Kidney (tissue), 13 donors: ENCODE measurements at regions not wholly inside any gene's neighbourhood (a gene's known extent, or its start where the extent isn't known, plus 50 kb on each side); places are given as distances from the start of the nearest gene placed in this dataset.

Experiments
- DNase-seq, 5 donors: peaks; one replicate each; pipeline ENCODE4 v3.0.0-alpha.2; 2013 to 2020
- FAIRE-seq: peaks from 2 replicates; lab custom pipeline; 2012; peaks lifted over from hg19 to GRCh38; lab: Jason Lieb, UNC
- H3K27ac ChIP-seq, 2 donors: one replicate each; pipeline ENCODE4 v1.7.0; 2013; ENCODE audit warnings: low read depth in 2 of 2, low read length in 2 of 2, inconsistent platforms in 1 of 2
- H3K27me3 ChIP-seq: one replicate; pipeline ENCODE4 v1.7.1; 2013; ENCODE audit warnings: low read length, inconsistent platforms; ENCODE audit not compliant: control insufficient read depth, insufficient read depth
- H3K36me3 ChIP-seq, 3 donors: one replicate each; pipeline versions ENCODE4 v1.7.0 to v1.7.1; 2013; ENCODE audit warnings: low read length in 3 of 3, control low read depth in 1 of 3, inconsistent platforms in 1 of 3; ENCODE audit not compliant: insufficient read depth in 3 of 3, control insufficient read depth in 2 of 3
- H3K4me1 ChIP-seq, 3 donors: one replicate each; pipeline versions ENCODE4 v1.7.0 to v1.7.1; 2013; ENCODE audit warnings: low read length in 3 of 3, inconsistent platforms in 1 of 3, low read depth in 1 of 3; ENCODE audit not compliant: control insufficient read depth in 2 of 3, insufficient read depth in 2 of 3
- H3K4me3 ChIP-seq, 3 donors: one replicate each; pipeline versions ENCODE4 v1.7.0 to v1.8.1; 2013; ENCODE audit warnings: low read length in 3 of 3, control low read depth in 1 of 3, inconsistent platforms in 1 of 3
- H3K9ac ChIP-seq, 3 donors: one replicate each; pipeline versions ENCODE4 v1.7.0 to v1.7.1; 2013; ENCODE audit warnings: low read length in 3 of 3, control low read depth in 1 of 3, inconsistent platforms in 1 of 3
- H3K9me3 ChIP-seq, 3 donors: one replicate each; pipeline versions ENCODE4 v1.7.0 to v1.7.1; 2013; ENCODE audit warnings: low read length in 3 of 3, control low read depth in 1 of 3, inconsistent platforms in 1 of 3; ENCODE audit not compliant: control insufficient read depth in 2 of 3, insufficient read depth in 1 of 3
- intact Hi-C: fragments of 100-400 bp; cut with DNase I; formaldehyde crosslinking; loops from one replicate; pipeline ENCODE4 v1.11.1; 2022
- TF ChIP-seq, protein P1 (sequence below): IDR thresholded peaks from 3 replicates; pipeline ENCODE4 v1.5.1; 2012; ENCODE audit warnings: mild to moderate bottlenecking, moderate library complexity, borderline replicate concordance; ENCODE audit not compliant: insufficient read depth; ENCODE audit errors: extremely low read depth
- donor health status: control.
- donor health status: control.
- donor health status: control.
- donor health status: control.
- donor health status: control.
- donor health status: DM: yes; HTN: yes; CAD: no.
- donor health status: Normal renal cell carcinoma (clear cell type).

DNA sequence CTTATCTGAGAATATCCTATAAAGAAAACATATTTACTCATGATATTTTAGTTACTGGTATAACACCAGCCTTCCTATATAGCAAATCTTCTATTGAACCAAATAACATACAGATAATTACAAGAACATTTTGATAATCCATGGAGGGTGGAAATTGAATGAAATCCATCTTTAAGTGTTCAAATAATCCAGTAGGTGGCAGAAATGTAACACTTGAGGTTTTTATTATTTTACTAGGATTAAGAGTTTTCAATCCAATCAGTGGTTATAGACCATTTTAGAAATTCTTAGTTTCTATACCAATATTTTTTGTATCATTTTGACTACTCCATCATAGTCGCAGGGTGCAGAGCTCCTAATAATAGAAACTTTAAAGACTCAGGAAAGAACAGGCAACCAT, 101.9 kb upstream of the KCNH8 start:
- H3K9me3 ChIP-seq: no peaks in the 10 kb centered on the region
- intact Hi-C loops: no loop called here
- H3K27me3 ChIP-seq: no peaks in the 10 kb centered on the region
- no peak overlapping the region for H3K27ac ChIP-seq
- TF ChIP-seq, protein P1, sequence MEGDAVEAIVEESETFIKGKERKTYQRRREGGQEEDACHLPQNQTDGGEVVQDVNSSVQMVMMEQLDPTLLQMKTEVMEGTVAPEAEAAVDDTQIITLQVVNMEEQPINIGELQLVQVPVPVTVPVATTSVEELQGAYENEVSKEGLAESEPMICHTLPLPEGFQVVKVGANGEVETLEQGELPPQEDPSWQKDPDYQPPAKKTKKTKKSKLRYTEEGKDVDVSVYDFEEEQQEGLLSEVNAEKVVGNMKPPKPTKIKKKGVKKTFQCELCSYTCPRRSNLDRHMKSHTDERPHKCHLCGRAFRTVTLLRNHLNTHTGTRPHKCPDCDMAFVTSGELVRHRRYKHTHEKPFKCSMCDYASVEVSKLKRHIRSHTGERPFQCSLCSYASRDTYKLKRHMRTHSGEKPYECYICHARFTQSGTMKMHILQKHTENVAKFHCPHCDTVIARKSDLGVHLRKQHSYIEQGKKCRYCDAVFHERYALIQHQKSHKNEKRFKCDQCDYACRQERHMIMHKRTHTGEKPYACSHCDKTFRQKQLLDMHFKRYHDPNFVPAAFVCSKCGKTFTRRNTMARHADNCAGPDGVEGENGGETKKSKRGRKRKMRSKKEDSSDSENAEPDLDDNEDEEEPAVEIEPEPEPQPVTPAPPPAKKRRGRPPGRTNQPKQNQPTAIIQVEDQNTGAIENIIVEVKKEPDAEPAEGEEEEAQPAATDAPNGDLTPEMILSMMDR: no peak
- H3K9ac ChIP-seq: no peak overlapping the region
- H3K4me1 ChIP-seq: no peaks in the 10 kb centered on the region
- FAIRE-seq: peak; percentile 6
- H3K36me3 ChIP-seq: no peaks in the 10 kb centered on the region
- DNase-seq: no peak
- H3K4me3 ChIP-seq: no peak overlapping the region

DNA sequence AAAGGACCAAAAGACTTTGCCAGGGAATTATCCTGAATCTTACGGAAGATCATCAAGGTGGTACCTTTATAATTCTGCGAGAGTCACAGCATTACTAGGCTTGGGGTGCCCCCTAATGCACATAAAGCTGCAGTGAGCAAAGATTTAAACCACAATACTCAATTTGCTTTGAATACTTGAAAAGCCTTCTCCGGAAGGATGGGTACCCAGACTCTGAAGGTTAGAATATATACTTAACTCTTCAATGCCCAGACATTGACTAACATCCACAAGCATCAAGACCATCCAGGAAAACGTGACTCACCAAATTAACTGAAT, 117.8 kb upstream of the KCNH8 start:
- Histone ChIP-seq H3K4me3 (no peak overlapping the region), H3K27ac (no peak overlapping the region), H3K27me3 (no peaks in the 10 kb centered on the region), H3K9me3 (no peaks in the 10 kb centered on the region), H3K9ac (no peak overlapping the region), H3K4me1 (no peaks in the 10 kb centered on the region), H3K36me3 (no peaks in the 10 kb centered on the region)
- intact Hi-C loops: no loop called here
- DNase-seq (no peak), FAIRE-seq (no peak)
- TF ChIP-seq, protein P1: no peak

- TF ChIP-seq, protein P1: no peak
- no peaks in the 10 kb centered on the region for H3K9me3 ChIP-seq
- no peak overlapping the region for H3K4me3 ChIP-seq
- FAIRE-seq: no peak
- no peak overlapping the region for H3K9ac ChIP-seq
- DNase-seq: no peak
- H3K27me3 ChIP-seq: no peaks in the 10 kb centered on the region
- no peaks in the 10 kb centered on the region for H3K4me1 ChIP-seq
- intact Hi-C loops: no loop called here
- H3K36me3 ChIP-seq: no peaks in the 10 kb centered on the region
- H3K27ac ChIP-seq: no peak overlapping the region
Observed at GRCh38 chr3:19029837-19030521, 118.3 kb upstream of the KCNH8 start.

- no peaks in the 10 kb centered on the region for H3K4me1 ChIP-seq
- no peak overlapping the region for H3K27ac ChIP-seq
- H3K27me3 ChIP-seq: no peaks in the 10 kb centered on the region
- intact Hi-C loops: no loop called here
- TF ChIP-seq, protein P1: no peak
- H3K4me3 ChIP-seq: no peak overlapping the region
- H3K36me3 ChIP-seq: no peaks in the 10 kb centered on the region
- H3K9me3 ChIP-seq: no peaks in the 10 kb centered on the region
- FAIRE-seq (no peak), DNase-seq (no peak)
- H3K9ac ChIP-seq: no peak overlapping the region
Observed at GRCh38 chr3:19025441-19025840, 122.9 kb upstream of the KCNH8 start.
